H9 (cell line): ENCODE measurements at regions not wholly inside any gene's neighbourhood (a gene's known extent, or its start where the extent isn't known, plus 50 kb on each side); places are given as distances from the start of the nearest gene placed in this dataset.

Experiments used
- DNase-seq: peaks from one replicate; pipeline ENCODE4 v3.0.0-alpha.2; 2017
- H2AFZ ChIP-seq: one replicate; pipeline ENCODE4 v1.6.1; 2013; ENCODE audit warnings: mild to moderate bottlenecking, low read length, control low read depth, moderate library complexity
- H2AK5ac ChIP-seq: 2 replicates; pipeline ENCODE4 v1.6.1; 2013; ENCODE audit warnings: low read length, control low read depth, mixed read lengths; ENCODE audit not compliant: insufficient read length
- H2BK120ac ChIP-seq: one replicate; pipeline ENCODE4 v1.6.1; 2013; ENCODE audit warnings: low read depth, mild to moderate bottlenecking, low read length, control low read depth, inconsistent platforms; ENCODE audit not compliant: poor library complexity, severe bottlenecking
- H2BK12ac ChIP-seq: 2 replicates; pipeline ENCODE4 v1.6.1; 2013; ENCODE audit warnings: low read length, control low read depth, mixed read lengths, low read depth; ENCODE audit not compliant: insufficient read length
- H2BK15ac ChIP-seq: 2 replicates; pipeline ENCODE4 v1.6.1; 2013; ENCODE audit warnings: low read depth, low read length, control low read depth
- H2BK20ac ChIP-seq: one replicate; pipeline ENCODE4 v1.6.1; 2013; ENCODE audit warnings: low read depth, mild to moderate bottlenecking, low read length, control low read depth, inconsistent platforms; ENCODE audit not compliant: poor library complexity, severe bottlenecking
- H2BK5ac ChIP-seq: 2 replicates; pipeline ENCODE4 v1.6.1; 2013; ENCODE audit warnings: low read length, control low read depth, mixed read lengths; ENCODE audit not compliant: insufficient read length
- H3K14ac ChIP-seq: 2 replicates; pipeline ENCODE4 v1.6.1; 2013; ENCODE audit warnings: low read length, control low read depth; ENCODE audit not compliant: insufficient read depth
- H3K18ac ChIP-seq: 2 replicates; pipeline ENCODE4 v1.6.1; 2013; ENCODE audit warnings: low read depth, mild to moderate bottlenecking, mixed read lengths, low read length, control low read depth; ENCODE audit not compliant: insufficient read length
- H3K23ac ChIP-seq: 2 replicates; pipeline ENCODE4 v1.6.1; 2013; ENCODE audit warnings: low read length, control low read depth, mixed read lengths, low read depth; ENCODE audit not compliant: insufficient read length
- H3K23me2 ChIP-seq: 2 replicates; pipeline ENCODE4 v1.6.1; 2013; ENCODE audit warnings: low read depth, mild to moderate bottlenecking, mixed read lengths, low read length, control low read depth; ENCODE audit not compliant: insufficient read length, poor library complexity, severe bottlenecking
- H3K27ac ChIP-seq: 2 replicates; pipeline ENCODE4 v1.5.1; 2013; ENCODE audit warnings: low read length, control low read depth, mixed read lengths, low read depth; ENCODE audit not compliant: insufficient read length
- H3K27me3 ChIP-seq: 2 replicates; pipeline ENCODE4 v1.6.1; 2013; ENCODE audit warnings: low read length, control low read depth, inconsistent platforms; ENCODE audit not compliant: insufficient read depth
- H3K4ac ChIP-seq: 2 replicates; pipeline ENCODE4 v1.6.1; 2013; ENCODE audit warnings: low read depth, mild to moderate bottlenecking, control low read depth, inconsistent platforms, low read length, moderate library complexity
- H3K4me1 ChIP-seq: 2 replicates; pipeline ENCODE4 v1.6.1; 2013; ENCODE audit warnings: low read length, control low read depth, inconsistent platforms; ENCODE audit not compliant: insufficient read depth
- H3K4me2 ChIP-seq: 2 replicates; pipeline ENCODE4 v1.6.1; 2013; ENCODE audit warnings: low read length, control low read depth, mixed read lengths; ENCODE audit not compliant: insufficient read length, insufficient read depth
- H3K56ac ChIP-seq: 2 replicates; pipeline ENCODE4 v1.6.1; 2013; ENCODE audit warnings: low read depth, mild to moderate bottlenecking, mixed read lengths, low read length, control low read depth; ENCODE audit not compliant: insufficient read length
- H3K79me1 ChIP-seq: 2 replicates; pipeline ENCODE4 v1.6.1; 2013; ENCODE audit warnings: low read depth, mild to moderate bottlenecking, moderate library complexity, low read length, control low read depth, inconsistent platforms; ENCODE audit not compliant: insufficient read depth, poor library complexity, severe bottlenecking
- H3K79me2 ChIP-seq: 2 replicates; pipeline ENCODE4 v1.6.1; 2013; ENCODE audit warnings: low read length, control low read depth, inconsistent platforms; ENCODE audit not compliant: insufficient read depth
- H3K9ac ChIP-seq: 2 replicates; pipeline ENCODE4 v1.6.1; 2013; ENCODE audit warnings: low read length, control low read depth, mixed read lengths; ENCODE audit not compliant: insufficient read length; ENCODE audit errors: extremely low read depth
- H3K9me3 ChIP-seq: one replicate; pipeline ENCODE4 v1.6.1; 2013; ENCODE audit warnings: low read depth, low read length, inconsistent platforms; ENCODE audit not compliant: control insufficient read depth
- H3T11ph ChIP-seq: one replicate; pipeline ENCODE4 v1.6.1; 2013; ENCODE audit warnings: mild to moderate bottlenecking, low read length, control low read depth, inconsistent platforms
- H4K20me1 ChIP-seq: one replicate; pipeline ENCODE4 v1.6.1; 2013; ENCODE audit not compliant: control insufficient read depth, insufficient read length, insufficient read depth
- H4K5ac ChIP-seq: 2 replicates; pipeline ENCODE4 v1.6.1; 2013; ENCODE audit warnings: low read depth, mild to moderate bottlenecking, mixed read lengths, low read length, control low read depth; ENCODE audit not compliant: insufficient read length
- H4K8ac ChIP-seq: replicated peaks from 2 replicates; pipeline ENCODE4 v1.6.1; 2013; ENCODE audit warnings: low read length, control low read depth, mixed read lengths, low read depth; ENCODE audit not compliant: insufficient read length
- H4K91ac ChIP-seq: 2 replicates; pipeline ENCODE4 v1.6.1; 2013; ENCODE audit warnings: low read depth, mild to moderate bottlenecking, moderate library complexity, mixed read lengths, low read length, control low read depth; ENCODE audit not compliant: insufficient read length
- H3K27ac Mint-ChIP-seq, 3 experiments: 2 replicates in 2 of 3; 3 replicates in 1 of 3; pipeline ENCODE4 v1.8.0; 2020 to 2021; ENCODE audit warnings: mixed read lengths in 3 of 3, mild to moderate bottlenecking in 1 of 3, moderate library complexity in 1 of 3
- H3K27me3 Mint-ChIP-seq: 2 replicates; pipeline ENCODE4 v1.8.0; 2021; ENCODE audit warnings: low read depth, mild to moderate bottlenecking, moderate library complexity, mixed read lengths
- H3K36me3 Mint-ChIP-seq, 3 experiments: 2 replicates in 2 of 3; 3 replicates in 1 of 3; pipeline ENCODE4 v1.8.0; 2020 to 2021; ENCODE audit warnings: low read depth in 3 of 3, mixed read lengths in 3 of 3; ENCODE audit not compliant: insufficient read depth in 1 of 3
- H3K4me1 Mint-ChIP-seq, 2 experiments: 2 replicates each; pipeline ENCODE4 v1.8.0; 2020; ENCODE audit warnings: mixed read lengths in 2 of 2
- H3K4me3 Mint-ChIP-seq, 2 experiments: 2 replicates in 1 of 2; 3 replicates in 1 of 2; pipeline ENCODE4 v1.8.0; 2020 to 2021; ENCODE audit warnings: mild to moderate bottlenecking in 2 of 2, mixed read lengths in 2 of 2, moderate library complexity in 1 of 2
- H3K9me3 Mint-ChIP-seq, 2 experiments: 2 replicates in 1 of 2; 3 replicates in 1 of 2; pipeline ENCODE4 v1.8.0; 2020; ENCODE audit warnings: mild to moderate bottlenecking in 2 of 2, mixed read lengths in 2 of 2, moderate library complexity in 1 of 2
- CTCF ChIP-seq: fragments of 200-600 bp; sonication (generic); conservative IDR thresholded peaks from 3 replicates; pipeline ENCODE4 v1.8.0; 2021; ENCODE audit warnings: antibody characterized with exemption, mild to moderate bottlenecking
- WGBS: extraction: QIAGEN DNeasy Blood & Tissue Kit; methylation state at CpG from one replicate; pipeline ENCODE4 v1.1.7; 2013; ENCODE audit warnings: missing lambda C conversion rate, low lambda C conversion rate, mixed read lengths; ENCODE audit not compliant: insufficient read length; ENCODE audit errors: extremely low coverage; 5-methylcytosine and 5-hydroxymethylcytosine counted together

DNA sequence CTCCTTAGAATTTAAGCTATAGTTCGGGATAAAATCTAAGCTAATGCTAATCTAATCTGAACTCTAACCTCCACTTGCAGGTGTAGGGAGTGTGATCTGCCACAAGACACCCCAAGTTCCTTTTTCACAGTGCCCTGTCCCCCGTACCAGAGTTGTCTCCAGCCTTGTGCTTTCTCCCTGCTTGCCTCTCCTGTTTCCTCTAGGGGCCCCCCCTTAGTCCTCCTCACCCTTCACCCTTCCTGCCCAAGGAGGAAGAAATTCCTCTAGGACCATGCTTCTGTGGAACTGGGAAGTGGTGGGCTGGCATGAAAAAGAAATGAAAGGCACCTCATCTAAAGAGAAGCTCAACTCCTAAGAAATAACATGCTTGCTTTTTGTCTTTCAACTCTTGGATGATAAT lies 50.2 kb upstream of the BCL9 start:
- Histone ChIP-seq H2AFZ (no peak overlapping the region), H3T11ph (no peak overlapping the region), H3K79me2 (no peaks in the 10 kb centered on the region), H3K23ac (no peak overlapping the region), H3K4me2 (no peak overlapping the region), H3K4ac (no peak overlapping the region), H4K91ac (no peak overlapping the region), H2BK20ac (no peak overlapping the region), H4K20me1 (no peaks in the 10 kb centered on the region), H3K14ac (no peak overlapping the region), H3K4me1 (no peaks in the 10 kb centered on the region), H3K9me3 (no peaks in the 10 kb centered on the region), H2BK15ac (no peak overlapping the region), H3K18ac (no peak overlapping the region), H4K8ac (no peak overlapping the region), H3K27ac (no peak overlapping the region), H3K56ac (no peak overlapping the region), H2BK120ac (no peak overlapping the region), H2AK5ac (no peak overlapping the region), H3K27me3 (no peaks in the 10 kb centered on the region), H3K79me1 (no peaks in the 10 kb centered on the region), H2BK12ac (no peak overlapping the region), H4K5ac (no peak overlapping the region), H3K9ac (no peak overlapping the region), H2BK5ac (no peak overlapping the region), H3K23me2 (no peaks in the 10 kb centered on the region)
- Mint-ChIP-seq H3K4me3 (no peak overlapping the region), H3K27me3 (peaks cover 3% of the 10 kb centered on the region; the same call in 1 of the 2 replicates), H3K36me3 (no peaks in the 10 kb centered on the region), H3K9me3 (no peaks in the 10 kb centered on the region), H3K27ac (no peak overlapping the region), H3K4me1 (peaks cover 1 to 2% of the 10 kb centered on the region in 2 experiments; a peak in 2 of 4 replicates)
- WGBS, result no CpG with 5 or more reads among the region's 2 CpGs
- peak; percentile 52 for TF ChIP-seq CTCF
- DNase-seq, result peak; percentile 38
